ENCODE measurements at regions not wholly inside any gene's neighbourhood (a gene's known extent, or its start where the extent isn't known, plus 50 kb on each side); places are given as distances from the start of the nearest gene placed in this dataset.

DNA sequence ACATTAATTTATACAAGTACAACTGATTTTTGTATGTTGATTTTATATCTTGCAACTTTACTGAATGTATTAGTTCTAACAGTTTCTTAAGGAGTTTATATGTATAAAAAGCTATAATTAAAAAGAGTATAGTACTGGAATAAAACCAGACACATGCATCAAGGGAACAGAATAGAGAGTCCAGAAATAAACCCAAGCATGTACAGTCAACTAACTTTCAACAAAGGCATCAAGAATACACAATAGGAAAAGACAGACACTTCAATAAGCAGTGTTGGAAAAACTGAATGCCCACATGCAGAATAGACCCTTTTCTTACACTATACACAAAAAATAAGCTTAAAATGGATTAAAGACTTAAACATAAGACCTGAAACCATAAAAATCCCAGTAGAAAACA, 170.9 kb downstream of the ICE1 start:
- Histone ChIP-seq H3K27me3 (ENCODE audit: insufficient read depth, low read length) (no peaks in the 10 kb centered on the region), H4K91ac (ENCODE audit: insufficient read length, low read depth, low read length) (no peak overlapping the region), H3K18ac (ENCODE audit: insufficient read length, low read depth, low read length) (no peak overlapping the region), H4K8ac (replicated peaks; ENCODE audit: insufficient read length, low read depth, low read length) (no peak overlapping the region), H3K9ac (ENCODE audit: extremely low read depth, insufficient read length, low read length) (no peak overlapping the region), H3K14ac (ENCODE audit: insufficient read depth, low read length) (no peak overlapping the region), H3K9me3 (ENCODE audit: control insufficient read depth, low read depth, low read length) (no peaks in the 10 kb centered on the region), H2BK5ac (ENCODE audit: insufficient read length, low read length) (no peak overlapping the region), H3K4ac (ENCODE audit: low read depth, low read length) (no peak overlapping the region), H4K20me1 (ENCODE audit: control insufficient read depth, insufficient read depth, insufficient read length) (no peaks in the 10 kb centered on the region), H3K56ac (ENCODE audit: insufficient read length, low read depth, low read length) (no peak overlapping the region), H2BK15ac (ENCODE audit: low read depth, low read length) (no peak overlapping the region), H4K5ac (ENCODE audit: insufficient read length, low read depth, low read length) (no peak overlapping the region), H3K23me2 (ENCODE audit: insufficient read length, low read depth, low read length, poor library complexity, severe bottlenecking) (no peaks in the 10 kb centered on the region), H3K79me1 (ENCODE audit: insufficient read depth, low read depth, low read length, poor library complexity, severe bottlenecking) (no peaks in the 10 kb centered on the region), H2AFZ (ENCODE audit: low read length) (no peak overlapping the region), H3K23ac (ENCODE audit: insufficient read length, low read depth, low read length) (no peak overlapping the region), H2BK20ac (ENCODE audit: low read depth, low read length, poor library complexity, severe bottlenecking) (no peak overlapping the region), H3K4me2 (ENCODE audit: insufficient read depth, insufficient read length, low read length) (no peak overlapping the region), H2BK120ac (ENCODE audit: low read depth, low read length, poor library complexity, severe bottlenecking) (no peak overlapping the region), H3K79me2 (ENCODE audit: insufficient read depth, low read length) (no peaks in the 10 kb centered on the region), H3K4me1 (ENCODE audit: insufficient read depth, low read length) (no peaks in the 10 kb centered on the region), H3K27ac (ENCODE audit: insufficient read length, low read depth, low read length) (no peak overlapping the region), H2AK5ac (ENCODE audit: insufficient read length, low read length) (no peak overlapping the region), H2BK12ac (ENCODE audit: insufficient read length, low read depth, low read length) (no peak overlapping the region), H3T11ph (ENCODE audit: low read length) (no peak overlapping the region)
- peaks cover 0 to 3% of the 10 kb centered on the region in 2 experiments; a peak in 2 of 4 replicates for H3K4me1 Mint-ChIP-seq
- no peak overlapping the region for H3K4me3 Mint-ChIP-seq
- no peak for DNase-seq
- no peak overlapping the region for H3K27ac Mint-ChIP-seq
- peaks cover 3 to 4% of the 10 kb centered on the region in 2 experiments; a peak in 2 of 5 replicates for H3K9me3 Mint-ChIP-seq
- TF ChIP-seq, protein P1, sequence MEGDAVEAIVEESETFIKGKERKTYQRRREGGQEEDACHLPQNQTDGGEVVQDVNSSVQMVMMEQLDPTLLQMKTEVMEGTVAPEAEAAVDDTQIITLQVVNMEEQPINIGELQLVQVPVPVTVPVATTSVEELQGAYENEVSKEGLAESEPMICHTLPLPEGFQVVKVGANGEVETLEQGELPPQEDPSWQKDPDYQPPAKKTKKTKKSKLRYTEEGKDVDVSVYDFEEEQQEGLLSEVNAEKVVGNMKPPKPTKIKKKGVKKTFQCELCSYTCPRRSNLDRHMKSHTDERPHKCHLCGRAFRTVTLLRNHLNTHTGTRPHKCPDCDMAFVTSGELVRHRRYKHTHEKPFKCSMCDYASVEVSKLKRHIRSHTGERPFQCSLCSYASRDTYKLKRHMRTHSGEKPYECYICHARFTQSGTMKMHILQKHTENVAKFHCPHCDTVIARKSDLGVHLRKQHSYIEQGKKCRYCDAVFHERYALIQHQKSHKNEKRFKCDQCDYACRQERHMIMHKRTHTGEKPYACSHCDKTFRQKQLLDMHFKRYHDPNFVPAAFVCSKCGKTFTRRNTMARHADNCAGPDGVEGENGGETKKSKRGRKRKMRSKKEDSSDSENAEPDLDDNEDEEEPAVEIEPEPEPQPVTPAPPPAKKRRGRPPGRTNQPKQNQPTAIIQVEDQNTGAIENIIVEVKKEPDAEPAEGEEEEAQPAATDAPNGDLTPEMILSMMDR (conservative IDR thresholded peaks at IDR 0.05) = no peak
- H3K36me3 Mint-ChIP-seq (ENCODE audit: insufficient read depth in 1 of 3, low read depth in 3 of 3) = peaks cover 0 to 4% (median 1%) of the 10 kb centered on the region in 3 experiments; a peak in 2 of 7 replicates
- no peaks in the 10 kb centered on the region for H3K27me3 Mint-ChIP-seq (ENCODE audit: low read depth)
